ENCODE measurements at regions not wholly inside any gene's neighbourhood (a gene's known extent, or its start where the extent isn't known, plus 50 kb on each side); places are given as distances from the start of the nearest gene placed in this dataset.

DNA sequence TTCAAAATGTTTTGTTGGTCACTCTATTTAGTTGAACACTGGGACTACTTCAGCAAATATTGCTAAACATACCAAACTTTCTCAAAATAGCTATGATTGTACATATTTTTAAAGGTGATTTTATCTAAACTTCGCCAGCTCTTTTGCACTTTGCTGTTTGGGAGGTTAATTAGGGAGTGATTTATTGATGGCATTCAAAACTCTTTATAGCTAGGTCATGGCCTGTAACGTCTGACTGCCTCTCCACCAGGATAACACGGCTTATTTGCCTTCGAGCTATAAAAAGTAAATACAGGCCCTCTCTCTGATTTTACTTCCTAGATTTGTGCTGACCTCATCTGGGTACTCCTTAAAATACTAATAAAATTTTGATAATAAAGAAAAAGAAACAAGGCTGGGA lies 931.9 kb downstream of the DCDC2C start:
- TF ChIP-seq FOXP2 (optimal IDR thresholded peaks at IDR 0.05; ENCODE audit: borderline replicate concordance, extremely low read depth, extremely low read length, insufficient read depth), result no peak
- no peak for TF ChIP-seq REST (IDR thresholded peaks at IDR 0.05; ENCODE audit: insufficient read depth in 1 of 2, low read depth in 2 of 2, low read length in 2 of 2)
